ENCODE measurements at regions not wholly inside any gene's neighbourhood (a gene's known extent, or its start where the extent isn't known, plus 50 kb on each side); places are given as distances from the start of the nearest gene placed in this dataset.

DNA sequence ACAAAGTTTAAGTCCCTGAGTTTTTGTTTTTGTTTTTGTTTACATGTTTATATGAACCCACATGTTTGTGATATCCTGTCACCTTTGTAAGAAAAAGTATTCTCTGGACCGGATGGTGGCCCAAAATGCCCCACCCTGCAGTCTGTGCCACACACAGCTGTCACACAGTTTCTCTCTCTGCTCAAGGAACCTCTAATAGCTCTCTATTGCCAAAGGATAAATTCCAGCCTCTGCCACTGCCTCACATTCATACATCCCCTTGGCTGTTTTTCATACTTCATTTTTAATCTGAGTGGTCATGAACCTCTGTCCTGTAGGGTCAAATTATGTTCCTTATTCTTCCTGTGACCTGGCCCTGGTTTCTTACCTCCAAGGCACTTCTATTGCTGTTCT is 520.3 kb upstream of the CDH5 start:
- TF ChIP-seq, protein P1, sequence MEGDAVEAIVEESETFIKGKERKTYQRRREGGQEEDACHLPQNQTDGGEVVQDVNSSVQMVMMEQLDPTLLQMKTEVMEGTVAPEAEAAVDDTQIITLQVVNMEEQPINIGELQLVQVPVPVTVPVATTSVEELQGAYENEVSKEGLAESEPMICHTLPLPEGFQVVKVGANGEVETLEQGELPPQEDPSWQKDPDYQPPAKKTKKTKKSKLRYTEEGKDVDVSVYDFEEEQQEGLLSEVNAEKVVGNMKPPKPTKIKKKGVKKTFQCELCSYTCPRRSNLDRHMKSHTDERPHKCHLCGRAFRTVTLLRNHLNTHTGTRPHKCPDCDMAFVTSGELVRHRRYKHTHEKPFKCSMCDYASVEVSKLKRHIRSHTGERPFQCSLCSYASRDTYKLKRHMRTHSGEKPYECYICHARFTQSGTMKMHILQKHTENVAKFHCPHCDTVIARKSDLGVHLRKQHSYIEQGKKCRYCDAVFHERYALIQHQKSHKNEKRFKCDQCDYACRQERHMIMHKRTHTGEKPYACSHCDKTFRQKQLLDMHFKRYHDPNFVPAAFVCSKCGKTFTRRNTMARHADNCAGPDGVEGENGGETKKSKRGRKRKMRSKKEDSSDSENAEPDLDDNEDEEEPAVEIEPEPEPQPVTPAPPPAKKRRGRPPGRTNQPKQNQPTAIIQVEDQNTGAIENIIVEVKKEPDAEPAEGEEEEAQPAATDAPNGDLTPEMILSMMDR (conservative IDR thresholded peaks at IDR 0.05; ENCODE audit: low read depth, low read length) = no peak
- TF ChIP-seq EZH2 (IDR thresholded peaks at IDR 0.05; ENCODE audit: low read length, unreplicated experiment) (no peak), EZH2phosphoT487 (IDR thresholded peaks at IDR 0.05; ENCODE audit: borderline replicate concordance, low read length) (no peak)
